ENCODE measurements at regions not wholly inside any gene's neighbourhood (a gene's known extent, or its start where the extent isn't known, plus 50 kb on each side); places are given as distances from the start of the nearest gene placed in this dataset.

DNA sequence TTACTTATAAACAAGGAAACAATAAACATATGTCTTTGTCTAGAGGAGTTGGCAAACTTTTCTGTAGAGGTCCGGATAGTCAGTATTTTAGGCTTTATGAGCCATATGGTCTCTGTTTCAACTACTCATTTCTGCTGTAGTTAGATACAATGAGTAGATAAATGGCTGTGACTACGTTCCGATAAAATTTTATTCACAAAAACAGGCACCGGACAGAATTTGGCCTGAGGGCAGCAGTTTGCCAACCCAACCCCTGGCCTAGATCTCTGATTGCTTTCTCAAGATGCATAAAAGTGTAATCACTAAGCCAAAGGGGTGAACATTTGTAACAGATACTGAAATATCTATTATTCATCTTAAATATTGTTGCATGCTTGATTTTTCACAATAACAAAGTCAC lies 123.1 kb upstream of the ESRRG start:
- no peak for FAIRE-seq

DNA sequence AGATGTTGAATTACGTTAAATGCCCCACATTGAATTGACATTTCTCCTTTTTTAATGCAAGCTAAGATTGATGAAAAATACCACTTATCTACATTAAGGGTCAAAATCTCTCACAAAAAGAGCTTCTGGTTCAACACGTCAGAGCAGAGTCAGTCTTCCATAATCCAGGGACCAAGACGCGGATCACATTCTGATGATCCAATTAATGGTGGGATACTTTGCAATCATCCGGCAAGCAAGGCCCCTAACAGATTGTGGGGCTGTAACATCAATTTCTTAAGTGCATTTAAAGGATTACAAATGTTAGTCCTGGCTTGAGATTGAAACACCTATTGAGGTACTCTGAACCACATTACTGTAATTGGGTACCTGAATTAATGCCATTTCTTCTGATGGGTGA lies 120.2 kb upstream of the ESRRG start:
- no peak for FAIRE-seq

DNA sequence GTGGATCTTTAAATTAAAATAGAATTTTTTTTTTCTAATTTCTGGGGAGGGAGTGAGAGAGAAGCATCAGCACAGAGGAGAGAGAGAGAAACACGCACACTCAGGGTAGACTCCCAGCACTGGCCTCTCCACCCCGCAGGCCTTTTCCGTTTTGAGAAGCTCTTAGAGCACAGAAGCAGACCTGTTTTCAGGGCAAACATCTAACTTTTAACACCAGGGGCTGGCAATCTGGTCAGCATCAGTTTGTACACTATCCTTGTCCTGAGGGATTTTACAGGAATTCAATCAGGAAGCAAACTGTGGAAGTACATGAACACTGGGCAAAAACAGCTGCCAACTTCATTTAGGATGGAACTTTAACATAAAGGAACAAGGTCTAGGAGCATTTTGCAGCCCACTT lies 117.9 kb upstream of the ESRRG start:
- FAIRE-seq = no peak

DNA sequence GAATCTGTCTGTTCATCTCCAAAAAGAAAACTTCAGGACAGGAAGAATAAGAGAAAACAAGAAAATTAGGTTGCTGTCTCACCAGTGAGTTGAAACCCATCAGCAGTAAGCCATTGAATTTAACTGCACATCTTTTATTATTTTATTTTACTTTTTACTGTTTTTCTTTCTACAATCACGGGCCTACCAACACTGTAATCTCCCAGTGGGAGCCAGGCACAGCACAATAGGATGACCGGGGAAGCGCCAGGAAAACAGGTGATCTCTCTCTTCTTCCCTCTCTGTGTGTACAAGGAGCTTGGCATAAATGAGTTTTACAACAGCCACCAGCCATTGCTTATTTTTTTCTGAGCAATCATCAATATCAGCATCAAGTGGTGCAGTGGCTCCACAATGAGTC lies 113.1 kb upstream of the ESRRG start:
- no peak for FAIRE-seq

DNA sequence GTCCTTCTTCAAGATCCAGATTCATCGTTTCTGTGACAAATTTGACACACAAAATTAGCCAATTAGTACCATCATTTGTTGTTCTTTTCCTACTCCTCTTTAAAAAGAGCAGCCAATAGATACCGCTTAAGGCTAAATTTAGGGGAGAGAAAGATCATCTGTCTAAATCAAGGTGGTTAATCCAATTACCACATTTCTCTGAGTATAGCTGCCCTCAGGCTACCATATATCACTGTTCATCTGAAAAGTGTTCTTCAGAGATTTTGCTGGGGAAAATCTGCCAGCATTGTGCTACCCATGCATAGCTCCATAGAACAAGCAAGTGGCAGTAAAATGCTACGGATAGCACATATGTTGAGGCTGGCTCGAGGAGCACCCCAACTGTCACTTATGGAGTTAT lies 110.3 kb upstream of the ESRRG start:
- FAIRE-seq = no peak

DNA sequence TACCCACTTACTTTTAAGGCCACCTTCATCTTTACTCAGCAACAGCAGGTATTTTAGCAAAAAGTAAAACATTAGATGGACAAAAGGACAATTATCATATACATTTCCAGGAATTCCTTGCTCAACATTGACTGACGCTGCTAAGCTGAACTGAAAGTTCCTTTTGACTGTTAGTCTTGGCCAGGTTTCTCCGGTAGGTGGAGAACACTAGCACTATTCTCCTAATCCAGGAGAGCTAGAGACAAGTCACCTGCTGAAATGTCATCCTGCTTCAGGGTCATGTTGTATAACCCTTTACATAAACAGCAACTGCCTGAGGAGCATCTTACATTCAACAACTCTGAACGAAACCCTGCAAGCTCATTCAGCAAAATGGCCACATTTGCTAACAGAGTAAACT lies 109.0 kb upstream of the ESRRG start:
- no peak for FAIRE-seq

DNA sequence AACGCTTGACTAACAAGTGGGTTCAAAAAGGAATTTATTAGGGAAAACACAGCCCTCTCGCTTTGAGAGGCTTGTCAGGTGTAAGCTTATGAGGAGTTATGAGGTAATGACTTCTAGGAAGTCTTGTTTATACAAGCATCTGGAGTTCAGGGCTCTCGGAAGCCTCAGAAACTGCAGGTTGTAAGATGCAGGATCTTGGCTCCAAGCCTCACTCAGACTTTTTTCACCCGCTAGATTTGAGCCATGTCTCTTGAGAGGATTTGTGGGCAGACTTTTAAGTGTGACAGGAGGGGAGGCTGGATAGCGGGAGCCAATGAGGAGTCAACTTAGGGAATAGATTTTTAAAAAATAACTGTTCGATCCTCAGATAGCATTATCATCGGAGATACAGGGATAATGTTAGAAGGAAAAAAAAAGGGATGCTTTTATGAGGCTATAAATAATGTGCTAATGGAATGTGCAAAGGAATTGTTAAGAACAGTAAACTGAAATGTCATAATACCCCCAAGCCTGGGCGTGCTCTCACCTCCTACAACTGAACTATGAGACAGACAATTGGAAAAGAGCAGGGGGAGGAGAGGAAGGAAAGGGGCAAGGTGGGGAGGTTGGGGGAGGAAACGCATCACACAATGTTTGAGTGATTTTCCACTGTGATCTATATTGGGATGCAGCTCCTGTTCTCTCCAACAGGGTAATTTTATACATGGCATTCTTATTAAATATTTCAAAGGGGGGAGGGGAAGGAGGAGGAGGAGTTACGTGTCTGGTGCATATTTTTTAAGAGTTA lies 107.4 kb upstream of the ESRRG start:
- FAIRE-seq = no peak

DNA sequence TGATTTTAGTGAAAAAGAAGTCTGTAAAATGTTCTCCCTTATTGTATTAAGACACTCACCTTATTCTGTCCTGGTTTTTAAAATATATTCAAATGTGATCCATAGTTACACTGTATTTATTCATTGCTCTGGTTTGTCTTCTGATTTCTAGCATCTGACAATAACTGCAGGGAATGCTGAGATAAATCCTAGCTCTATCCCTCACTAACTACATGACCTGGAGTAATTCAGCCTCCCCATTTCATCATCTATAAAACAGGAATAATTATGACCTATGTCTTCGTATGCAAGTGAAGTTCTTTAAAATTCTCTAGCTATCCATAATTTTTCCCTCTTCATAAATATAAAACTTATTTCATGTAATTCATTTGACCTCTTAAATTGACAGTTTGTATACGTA lies 104.0 kb upstream of the ESRRG start:
- FAIRE-seq = no peak

DNA sequence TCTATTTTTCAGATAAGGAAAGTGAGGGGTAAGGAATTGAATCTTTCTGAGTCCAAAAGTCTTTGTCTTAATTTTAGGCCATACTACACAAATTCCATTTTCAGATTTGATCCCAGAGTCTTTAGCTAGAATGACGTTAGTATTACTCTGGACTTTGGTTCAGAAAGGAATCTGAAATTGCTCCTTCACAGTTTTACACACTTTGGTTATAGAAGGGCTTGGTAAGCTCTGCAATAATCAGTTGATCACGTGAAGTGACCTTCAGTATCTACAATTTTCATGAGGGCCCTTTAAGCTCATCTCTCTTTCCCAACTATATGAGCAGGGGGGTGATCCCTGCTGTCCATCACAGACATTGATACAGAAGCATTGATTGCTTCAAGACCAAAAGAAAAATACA lies 103.4 kb upstream of the ESRRG start:
- no peak for FAIRE-seq

DNA sequence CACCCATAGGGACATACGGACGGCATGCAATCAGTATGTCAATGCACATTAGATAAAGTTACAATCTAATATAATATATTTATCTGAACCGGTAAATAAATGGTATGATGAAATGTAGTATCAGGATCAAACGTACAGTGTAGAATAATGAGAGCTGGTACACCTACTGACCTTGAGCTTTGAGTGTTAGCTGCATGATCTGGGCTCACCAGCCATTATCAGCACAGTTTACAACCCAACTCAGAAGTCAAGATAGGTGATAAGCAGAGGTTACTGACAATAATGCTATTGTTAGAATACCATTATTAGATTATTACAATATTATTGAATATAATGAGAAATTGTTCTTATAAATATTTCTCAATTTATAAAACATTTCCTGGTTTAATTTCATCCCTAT lies 103.0 kb upstream of the ESRRG start:
- no peak for FAIRE-seq

DNA sequence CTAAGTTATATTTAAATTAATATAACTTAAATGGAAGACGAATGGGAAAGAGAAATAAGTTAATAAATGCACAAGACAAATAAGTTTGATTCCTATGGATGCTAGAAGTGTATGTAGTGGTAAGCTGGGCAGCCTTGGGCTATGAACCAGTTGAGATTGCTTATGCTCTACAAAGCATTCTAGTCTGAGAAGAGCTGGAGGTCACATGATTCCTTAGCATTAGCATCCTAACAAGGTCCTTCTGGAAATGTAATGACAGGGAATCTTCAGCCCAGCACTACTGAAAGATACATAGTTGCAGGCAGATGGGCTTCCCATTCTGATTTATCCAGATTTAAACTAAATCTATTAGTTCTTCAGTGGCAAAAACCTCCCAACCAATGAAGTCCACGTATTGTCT lies 102.3 kb upstream of the ESRRG start:
- no peak for FAIRE-seq

DNA sequence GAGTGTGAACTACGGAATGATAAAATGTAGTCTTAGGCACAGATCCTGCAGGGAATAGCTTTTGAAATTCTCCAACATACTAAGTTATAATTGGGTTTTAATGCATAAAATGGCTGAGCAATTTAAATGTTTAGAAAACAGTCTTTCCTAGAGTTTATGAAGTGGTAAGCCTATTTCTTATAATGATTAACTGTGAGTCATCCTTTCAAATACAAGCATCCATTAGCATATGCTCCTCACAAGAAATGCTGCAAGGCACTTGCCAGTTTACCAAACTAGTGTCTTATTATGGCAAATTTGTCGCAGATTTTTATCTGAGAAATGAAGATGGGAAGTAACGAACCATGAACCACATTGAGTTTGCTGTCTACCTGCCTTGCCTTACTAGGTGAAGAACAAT lies 101.3 kb upstream of the ESRRG start:
- FAIRE-seq = no peak

DNA sequence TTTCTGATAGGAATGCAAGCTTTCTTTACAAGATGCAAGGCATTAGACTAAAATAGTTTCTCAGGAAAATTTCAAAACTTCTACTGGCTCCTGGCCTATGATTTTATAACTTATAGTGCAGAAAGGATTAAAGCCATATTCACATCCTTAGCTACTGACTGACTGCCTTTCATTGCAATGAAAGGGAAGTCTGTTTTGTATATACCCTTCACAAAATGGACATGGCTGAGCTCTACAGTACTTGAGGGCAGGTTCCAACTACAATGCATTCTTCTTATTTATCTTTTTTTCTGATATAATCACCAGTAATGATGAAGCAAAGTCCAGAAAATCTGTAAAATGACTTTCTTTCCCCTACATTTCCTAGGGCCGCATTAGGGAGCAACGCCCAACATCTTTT lies 100.5 kb upstream of the ESRRG start:
- no peak for FAIRE-seq

DNA sequence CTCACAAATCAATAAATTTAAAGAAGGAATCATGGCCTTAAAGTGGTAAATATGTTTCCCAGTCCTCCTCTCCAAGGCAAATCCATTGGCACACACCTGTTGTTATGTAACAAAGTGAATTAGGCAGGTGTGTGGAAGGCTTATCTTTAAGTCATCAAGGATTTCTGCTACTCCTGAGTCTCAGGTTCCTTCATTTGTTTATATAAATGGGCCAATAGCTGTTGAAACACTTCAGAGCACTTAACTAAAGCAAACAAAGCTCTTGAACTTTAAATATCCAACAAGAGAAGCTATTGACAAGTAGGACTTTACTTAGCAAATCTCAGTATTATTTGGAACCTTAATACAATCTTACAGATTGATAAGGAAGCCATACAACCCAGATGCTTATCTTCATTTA lies 99.3 kb upstream of the ESRRG start:
- FAIRE-seq = no peak

DNA sequence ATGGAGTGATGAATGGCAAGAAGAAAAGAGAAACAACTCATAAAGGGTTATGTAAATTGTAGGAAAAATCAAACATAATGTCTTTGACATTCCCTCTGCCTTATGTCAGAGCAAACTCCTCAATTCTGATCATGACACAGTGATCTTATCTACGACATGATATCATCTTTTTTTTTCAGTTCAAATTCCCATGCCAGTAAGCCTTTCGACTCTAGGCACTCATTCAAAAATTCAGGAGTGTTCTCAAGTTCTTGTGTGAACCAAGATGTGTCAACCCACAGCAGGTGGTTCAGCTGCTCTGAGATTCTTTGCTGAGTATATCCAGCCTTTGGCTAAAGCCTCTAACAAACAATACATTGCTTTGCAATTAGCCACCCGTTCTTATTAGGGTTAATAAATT lies 97.1 kb upstream of the ESRRG start:
- no peak for FAIRE-seq

DNA sequence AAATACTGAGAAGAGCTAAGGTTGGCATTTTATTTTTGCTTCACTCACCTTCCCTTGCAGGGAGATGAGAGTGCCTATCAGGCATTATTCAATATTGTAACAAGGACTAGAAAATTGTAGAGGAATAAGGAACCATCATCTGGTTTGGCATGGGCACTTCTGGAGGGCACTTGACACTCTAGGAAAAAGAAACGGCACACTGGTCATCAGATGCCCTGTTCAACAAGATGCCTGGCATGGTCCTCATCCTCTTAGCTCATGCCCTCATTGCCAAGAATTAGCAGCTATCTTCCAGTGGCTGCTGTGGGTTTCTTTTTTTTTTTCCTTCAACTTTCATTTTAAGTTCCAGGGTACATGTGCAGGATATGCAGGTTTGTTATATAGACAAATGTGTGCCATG lies 95.1 kb upstream of the ESRRG start:
- no peak for FAIRE-seq

DNA sequence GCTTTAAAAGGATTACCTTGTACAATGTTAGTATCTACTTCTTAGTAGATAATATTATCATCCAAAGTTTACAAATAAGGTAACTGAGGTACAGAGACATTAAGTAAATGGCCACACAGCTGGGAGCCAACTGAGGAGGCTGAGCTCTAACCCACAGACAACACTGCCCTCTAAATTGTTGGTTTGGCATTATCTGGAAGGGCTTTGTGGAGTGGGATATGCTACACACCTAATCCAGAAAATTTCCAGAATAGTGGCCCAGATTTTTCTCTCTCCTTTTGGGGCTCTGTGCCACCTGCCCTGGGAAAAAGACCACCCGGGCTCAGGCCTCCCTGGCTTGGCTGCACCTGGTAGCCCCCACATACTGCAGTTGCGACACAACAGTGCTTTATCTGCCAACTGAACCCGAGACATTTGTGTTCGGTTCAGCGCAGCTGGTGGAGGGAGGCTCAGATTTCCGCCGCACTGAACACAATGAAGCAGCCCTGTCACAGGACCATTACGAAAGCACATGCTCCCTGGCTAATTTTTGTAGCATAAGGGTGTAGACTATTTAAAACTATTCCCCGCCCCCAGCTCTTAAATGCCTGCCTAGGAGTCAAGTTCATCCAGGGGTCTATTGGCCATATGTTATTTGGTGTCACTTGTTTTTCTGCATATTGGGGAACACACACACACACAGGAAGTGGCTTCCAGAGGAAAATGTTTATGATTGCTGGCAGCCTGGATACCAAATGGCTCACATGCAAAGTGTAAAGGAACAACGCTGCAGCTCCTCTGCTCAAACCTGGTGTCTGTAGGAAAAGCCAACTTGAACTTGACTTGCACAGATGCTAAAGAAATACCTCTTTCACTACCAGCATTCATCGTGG lies 92.3 kb upstream of the ESRRG start:
- FAIRE-seq = no peak

DNA sequence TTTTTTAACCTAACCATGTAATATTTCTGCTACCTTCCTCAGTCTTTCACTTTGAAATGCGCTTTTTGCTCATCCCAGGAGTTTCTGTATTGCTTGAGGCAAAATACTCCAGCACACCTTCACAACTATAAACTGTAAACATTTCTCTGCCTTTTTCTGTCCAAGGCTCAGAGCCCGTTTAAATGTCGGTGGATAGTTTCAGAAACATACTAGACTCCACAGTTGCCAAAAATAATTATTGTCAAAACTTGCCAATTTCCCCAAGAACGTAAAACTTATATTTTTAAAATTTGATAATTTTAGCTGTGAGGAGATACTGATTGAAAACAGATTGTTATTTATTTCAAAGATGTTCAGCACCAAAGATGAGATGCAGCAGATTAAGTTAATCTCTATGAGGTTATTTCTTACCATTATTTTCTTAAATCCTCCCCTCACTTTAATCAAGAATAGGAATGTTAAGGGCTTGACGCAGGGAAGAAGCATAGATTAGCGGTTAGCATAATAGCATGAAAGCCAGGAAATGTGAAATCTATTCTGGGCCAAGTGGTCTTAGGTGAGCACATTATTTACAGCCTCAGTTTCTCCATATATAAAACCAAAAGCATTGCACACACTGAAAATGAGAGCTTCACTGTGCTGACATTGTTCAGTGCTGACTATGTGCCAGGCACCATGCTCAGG lies 91.5 kb upstream of the ESRRG start:
- no peak for FAIRE-seq

DNA sequence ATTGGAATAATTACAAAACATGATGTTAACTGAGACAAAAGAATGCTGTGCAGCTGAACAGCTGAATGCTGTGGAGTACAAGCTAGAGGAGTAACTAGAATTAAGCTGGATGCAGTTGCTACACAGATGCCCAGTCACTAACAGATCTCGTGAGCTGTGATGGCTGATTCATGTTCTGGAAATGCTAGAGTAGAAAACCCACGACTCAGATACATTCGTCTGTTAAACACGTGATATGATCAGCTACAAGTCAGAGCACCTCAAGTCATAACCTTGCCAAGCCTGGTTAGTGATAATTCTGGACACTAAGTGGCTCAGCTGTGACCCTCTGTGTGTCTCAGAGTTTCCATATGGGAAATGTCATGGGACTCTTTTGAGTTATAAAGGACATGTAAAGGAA lies 89.7 kb upstream of the ESRRG start:
- FAIRE-seq = no peak

DNA sequence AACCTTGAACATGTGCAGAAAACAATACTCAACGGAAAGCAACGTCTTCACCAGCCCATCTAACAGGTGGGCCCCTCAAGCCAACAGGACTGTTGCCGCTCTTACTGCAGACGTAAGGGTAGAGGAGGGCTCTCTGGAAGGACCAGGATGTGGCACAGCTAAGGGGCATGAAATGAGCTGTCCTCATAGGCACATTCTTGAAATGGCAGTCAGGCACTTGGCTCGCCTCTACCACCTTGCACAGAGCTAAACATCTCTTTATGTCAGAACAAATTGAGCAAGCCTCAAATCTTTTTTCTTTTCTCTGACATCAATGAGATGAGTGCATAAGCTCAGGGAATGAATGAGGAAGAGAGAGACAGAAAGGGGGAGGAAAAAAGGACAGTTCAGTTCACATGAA lies 86.4 kb upstream of the ESRRG start:
- no peak for FAIRE-seq

DNA sequence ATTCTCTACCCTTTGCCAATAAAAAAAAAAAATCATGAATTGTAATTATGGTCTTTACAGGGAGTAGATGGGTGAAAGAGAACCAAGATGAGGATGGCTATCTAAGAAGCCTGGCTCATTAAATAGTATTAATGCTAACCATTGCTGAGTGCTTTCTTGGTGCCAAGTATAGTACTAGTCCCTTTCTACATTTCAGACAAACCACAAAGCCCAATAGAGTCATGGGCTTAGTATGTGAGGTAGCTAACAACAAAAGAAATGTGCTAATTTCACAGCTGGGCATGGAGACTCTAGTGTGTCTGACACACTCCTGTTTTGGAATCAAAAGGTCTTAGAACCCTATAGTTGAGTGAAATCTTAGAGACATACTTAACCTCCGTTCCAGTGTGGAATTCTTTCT lies 84.5 kb upstream of the ESRRG start:
- FAIRE-seq = no peak

DNA sequence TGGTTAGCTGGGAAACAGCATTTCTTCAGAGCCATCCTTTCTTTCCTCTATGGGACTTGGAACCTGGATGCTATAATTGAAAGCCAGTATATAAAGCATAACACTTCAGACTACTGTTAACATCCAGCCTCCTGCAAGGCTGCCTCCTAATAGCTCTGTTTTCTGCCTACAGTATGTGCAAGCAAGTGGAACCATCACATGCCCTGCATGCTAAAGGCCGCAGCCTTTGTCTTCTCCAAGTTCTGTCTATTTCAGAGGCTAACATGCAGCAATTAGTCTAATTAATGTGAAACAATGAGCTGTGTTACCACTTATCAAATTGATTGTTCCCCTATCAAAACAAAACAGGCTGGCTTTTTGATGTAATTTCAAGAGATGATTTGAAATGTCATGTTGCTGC lies 82.7 kb upstream of the ESRRG start:
- no peak for FAIRE-seq

DNA sequence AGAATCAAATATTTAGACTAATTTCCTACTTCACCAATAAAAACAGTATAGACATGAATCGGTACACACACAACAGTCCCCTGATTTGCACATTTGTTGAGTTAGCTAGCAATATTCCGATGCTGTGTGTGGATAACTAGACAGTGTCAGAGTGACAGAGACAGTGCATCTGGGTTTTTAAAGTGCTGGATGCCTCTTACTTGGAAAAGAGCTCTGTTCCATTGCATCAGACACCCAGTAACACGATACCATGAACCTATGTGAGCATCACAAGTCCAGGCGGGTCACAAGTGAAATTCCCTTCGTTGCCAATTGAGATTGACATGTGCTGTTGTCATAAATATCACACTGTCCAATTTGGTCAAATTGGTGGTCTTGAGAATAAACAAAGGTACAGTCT lies 82.0 kb upstream of the ESRRG start:
- FAIRE-seq = no peak

DNA sequence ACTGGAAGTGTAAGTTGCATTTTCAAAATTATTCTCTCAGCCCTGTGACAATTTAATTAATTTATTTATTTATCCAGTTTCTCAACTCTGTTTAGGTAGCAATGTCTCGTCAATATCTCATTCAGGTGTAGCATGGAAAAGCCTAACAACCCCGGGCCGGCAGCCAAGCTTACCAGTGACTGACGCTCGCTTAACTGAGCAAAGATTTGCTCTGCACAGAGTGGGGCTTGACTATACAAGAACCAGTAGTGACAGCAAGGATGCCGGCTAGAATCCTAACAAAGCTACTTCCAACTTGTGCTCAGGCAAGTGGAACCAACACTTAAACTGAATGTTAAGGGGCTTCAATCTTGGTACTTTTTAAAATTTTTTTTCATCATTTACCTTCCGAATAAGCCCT lies 80.9 kb upstream of the ESRRG start:
- FAIRE-seq = no peak

Measured in islet of Langerhans (tissue), 1 donor.